GM13976 (cell line): ENCODE measurements at regions not wholly inside any gene's neighbourhood (a gene's known extent, or its start where the extent isn't known, plus 50 kb on each side); places are given as distances from the start of the nearest gene placed in this dataset.

ENCODE experiments used
- DNase-seq: peaks from one replicate; pipeline ENCODE4 v3.0.0; 2012; ENCODE audit warnings: low spot score
- in situ Hi-C: fragments of 300-500 bp; cut with MboI; formaldehyde crosslinking; loops from one replicate; pipeline ENCODE4 v1.12.0; 2022; ENCODE audit warnings: low sequenced_read_pairs, mixed read lengths, inconsistent platforms; ENCODE audit not compliant: unreplicated experiment
- TF ChIP-seq, protein P1 (sequence below): IDR thresholded peaks from 2 replicates; pipeline ENCODE4 v1.5.1; 2012; ENCODE audit warnings: borderline replicate concordance, mild to moderate bottlenecking; ENCODE audit not compliant: insufficient read depth; ENCODE audit errors: extremely low read depth, missing control alignments, control extremely low read depth

DNA sequence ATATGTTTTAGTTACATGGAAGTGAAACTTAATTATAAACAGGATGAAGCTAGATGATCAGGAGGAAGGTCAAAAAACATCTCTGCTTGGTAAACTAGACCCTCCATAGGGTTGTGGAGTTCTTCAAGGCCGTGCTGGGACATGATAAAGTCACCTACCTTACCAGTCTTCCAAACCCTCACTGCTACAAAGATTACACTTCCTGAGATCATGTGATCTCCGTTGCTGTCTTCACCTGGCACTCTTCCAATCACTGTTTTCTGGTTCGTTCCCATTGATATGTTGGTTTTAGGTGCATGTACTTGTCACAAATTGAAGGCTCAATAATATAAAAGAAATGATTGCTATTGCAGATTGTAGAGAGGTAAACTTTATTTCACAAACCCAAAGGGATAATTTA lies 161.5 kb upstream of the MAN1A1 start:
- TF ChIP-seq, protein P1, sequence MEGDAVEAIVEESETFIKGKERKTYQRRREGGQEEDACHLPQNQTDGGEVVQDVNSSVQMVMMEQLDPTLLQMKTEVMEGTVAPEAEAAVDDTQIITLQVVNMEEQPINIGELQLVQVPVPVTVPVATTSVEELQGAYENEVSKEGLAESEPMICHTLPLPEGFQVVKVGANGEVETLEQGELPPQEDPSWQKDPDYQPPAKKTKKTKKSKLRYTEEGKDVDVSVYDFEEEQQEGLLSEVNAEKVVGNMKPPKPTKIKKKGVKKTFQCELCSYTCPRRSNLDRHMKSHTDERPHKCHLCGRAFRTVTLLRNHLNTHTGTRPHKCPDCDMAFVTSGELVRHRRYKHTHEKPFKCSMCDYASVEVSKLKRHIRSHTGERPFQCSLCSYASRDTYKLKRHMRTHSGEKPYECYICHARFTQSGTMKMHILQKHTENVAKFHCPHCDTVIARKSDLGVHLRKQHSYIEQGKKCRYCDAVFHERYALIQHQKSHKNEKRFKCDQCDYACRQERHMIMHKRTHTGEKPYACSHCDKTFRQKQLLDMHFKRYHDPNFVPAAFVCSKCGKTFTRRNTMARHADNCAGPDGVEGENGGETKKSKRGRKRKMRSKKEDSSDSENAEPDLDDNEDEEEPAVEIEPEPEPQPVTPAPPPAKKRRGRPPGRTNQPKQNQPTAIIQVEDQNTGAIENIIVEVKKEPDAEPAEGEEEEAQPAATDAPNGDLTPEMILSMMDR: no peak
- no peak for DNase-seq
- in situ Hi-C loops: no loop called here

DNA sequence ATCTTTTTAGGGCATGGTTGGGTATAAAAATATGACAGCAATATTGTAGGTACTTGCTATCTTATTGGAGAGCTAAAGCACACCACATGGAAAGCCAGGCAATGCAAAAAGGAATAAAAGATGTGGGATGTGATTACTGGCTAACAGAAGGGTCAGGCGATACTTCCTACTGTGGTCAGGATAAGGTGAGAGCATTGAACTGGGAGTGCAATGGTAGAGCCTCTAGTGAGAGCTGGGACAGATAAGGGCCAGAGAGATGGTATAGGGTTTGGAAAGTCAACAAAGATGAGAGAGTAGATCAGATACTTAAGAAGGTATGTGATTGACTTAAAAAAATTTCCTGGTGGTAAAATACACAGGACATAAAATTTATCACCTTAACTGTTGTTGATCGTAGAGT lies 160.7 kb upstream of the MAN1A1 start:
- no peak for DNase-seq
- TF ChIP-seq, protein P1: no peak
- in situ Hi-C loops: no loop called here

DNA sequence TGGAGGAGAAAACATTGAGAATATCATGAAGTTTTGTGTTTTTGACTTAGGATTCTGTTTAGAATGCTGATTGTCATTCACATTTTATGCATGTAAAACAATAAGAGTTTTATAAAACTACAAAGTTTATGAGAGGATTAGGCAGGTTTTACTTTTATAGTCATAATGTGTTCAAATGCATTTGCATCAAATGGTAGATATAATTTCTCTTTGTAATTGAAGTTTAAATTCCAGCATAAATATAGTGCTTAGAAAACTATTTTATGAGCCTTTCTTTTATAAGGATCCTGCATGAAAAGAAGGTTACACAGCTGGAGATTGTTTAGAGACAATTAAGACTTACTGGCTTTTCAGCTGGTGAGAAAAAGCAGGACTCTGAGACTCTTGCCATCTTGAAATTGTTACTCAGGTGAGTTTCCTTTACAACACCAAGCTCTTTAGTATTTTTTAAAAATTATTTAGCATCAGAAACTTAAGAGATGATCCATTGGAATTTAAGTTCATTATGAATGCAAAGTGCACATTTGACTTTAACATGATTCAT lies 157.1 kb upstream of the MAN1A1 start:
- in situ Hi-C loops: no loop called here
- no peak for DNase-seq
- TF ChIP-seq, protein P1: no peak

DNA sequence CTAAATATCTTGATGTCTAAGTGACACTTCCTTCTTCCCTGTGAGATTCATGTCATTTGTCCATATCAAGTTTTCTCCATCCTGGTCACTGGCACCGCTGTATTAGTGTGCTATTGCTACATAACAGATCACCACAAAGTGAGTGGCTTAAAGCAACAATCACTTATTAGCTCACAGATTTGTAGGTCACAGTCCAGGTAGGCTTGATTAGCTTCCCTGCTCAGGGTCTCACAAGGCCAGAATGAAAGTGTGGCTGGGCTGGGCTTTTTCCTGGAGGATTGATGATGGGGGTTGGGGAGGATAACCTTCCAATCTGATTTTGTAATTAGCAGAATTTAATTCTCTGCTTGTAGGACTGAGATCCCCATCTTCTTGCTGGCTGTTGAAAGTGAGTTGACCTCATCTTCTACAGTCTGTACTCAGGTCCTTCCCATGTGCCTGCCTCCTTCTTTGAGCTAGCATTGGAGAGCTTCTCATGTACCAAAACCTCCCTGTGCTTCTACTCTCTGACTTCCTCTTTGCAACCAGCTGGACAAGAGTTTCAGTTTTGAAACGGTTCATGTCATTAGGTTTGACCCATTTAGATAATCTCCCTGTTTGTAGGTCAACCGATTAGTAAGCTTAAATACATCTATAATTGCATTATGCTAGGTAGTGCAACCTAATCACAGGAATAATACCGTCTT lies 152.4 kb upstream of the MAN1A1 start:
- no peak for DNase-seq
- in situ Hi-C loops: no loop called here

DNA sequence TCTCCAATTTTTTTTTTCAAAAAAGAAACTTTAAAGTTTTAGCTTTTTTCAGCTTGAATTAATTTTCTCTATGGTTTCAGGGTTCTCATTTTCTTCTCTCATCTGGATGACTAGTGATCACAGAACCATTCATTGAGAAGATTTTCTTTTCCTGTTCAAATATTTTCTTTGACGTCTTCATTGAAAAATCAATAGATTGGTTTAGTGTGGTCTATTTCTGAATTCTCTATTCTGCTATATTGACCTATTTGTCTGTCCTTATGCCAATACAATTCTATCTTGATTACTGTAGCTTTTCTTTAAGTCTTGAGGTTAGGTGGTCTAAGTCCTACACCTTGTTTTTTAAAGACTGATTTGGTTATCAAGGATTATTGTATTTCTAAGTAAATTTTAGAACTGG lies 150.2 kb upstream of the MAN1A1 start:
- in situ Hi-C loops: no loop called here
- no peak for DNase-seq
- TF ChIP-seq, protein P1: no peak

More for the DNA sequence above, 152.4 kb upstream of the MAN1A1 start:
- TF ChIP-seq, protein P1: no peak

DNA sequence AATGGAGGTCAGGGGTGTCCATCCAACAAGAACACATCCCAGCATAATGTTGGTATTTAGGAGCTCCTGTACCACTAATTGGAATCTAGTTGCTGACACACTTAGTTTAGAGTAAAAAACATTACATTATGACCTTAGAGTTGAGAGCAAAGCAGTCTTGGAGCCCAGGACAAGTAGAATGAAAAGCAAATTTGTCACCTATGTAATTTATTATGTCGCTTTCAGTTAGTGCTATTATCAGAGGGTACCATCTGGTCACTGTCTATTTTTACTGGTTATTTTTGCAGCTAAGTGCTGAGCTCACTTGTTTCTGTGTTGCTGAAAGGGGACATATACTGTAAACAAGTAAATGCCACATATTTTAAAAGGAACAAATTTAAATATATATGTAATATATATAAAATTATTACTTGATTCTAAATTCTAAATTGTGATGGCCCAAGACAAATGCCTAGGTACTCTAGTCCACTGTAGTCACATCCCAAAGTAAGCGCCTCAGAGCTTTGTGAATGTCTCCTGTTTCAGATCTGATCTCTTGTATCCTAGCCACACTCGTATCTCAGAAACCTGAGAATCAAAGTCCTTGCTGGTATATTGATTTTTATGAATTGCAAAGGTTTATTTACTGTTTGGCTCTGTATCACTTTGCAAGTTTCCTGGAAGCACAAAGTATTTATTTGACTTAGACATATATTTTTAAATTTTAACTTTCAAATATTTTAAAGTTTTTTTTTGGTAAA lies 148.6 kb upstream of the MAN1A1 start:
- in situ Hi-C loops: no loop called here
- TF ChIP-seq, protein P1: no peak
- DNase-seq: no peak
